Activated CD8-positive, alpha-beta memory T cell treated with anti-CD3 and anti-CD28 coated beads for 36 hours (primary cell): ENCODE measurements at regions not wholly inside any gene's neighbourhood (a gene's known extent, or its start where the extent isn't known, plus 50 kb on each side); places are given as distances from the start of the nearest gene placed in this dataset.
"Not testable (repeated sequence)": the region's sequence is repeated elsewhere in the genome, so short reads cannot be mapped to it uniquely, and the experiment has no call there.

Experiments used
- CTCF ChIA-PET: fragments of 350-600 bp; sonication (Branson Sonifier 250); formaldehyde crosslinking; loops from one replicate; lab custom pipeline; 2021; ENCODE audit warnings: antibody characterized with exemption; lab: Charles Lee
- POLR2A ChIA-PET: fragments of 350-600 bp; sonication (Branson Sonifier 250); formaldehyde crosslinking; loops from one replicate; lab custom pipeline; 2021; ENCODE audit warnings: antibody characterized with exemption; lab: Charles Lee

DNA sequence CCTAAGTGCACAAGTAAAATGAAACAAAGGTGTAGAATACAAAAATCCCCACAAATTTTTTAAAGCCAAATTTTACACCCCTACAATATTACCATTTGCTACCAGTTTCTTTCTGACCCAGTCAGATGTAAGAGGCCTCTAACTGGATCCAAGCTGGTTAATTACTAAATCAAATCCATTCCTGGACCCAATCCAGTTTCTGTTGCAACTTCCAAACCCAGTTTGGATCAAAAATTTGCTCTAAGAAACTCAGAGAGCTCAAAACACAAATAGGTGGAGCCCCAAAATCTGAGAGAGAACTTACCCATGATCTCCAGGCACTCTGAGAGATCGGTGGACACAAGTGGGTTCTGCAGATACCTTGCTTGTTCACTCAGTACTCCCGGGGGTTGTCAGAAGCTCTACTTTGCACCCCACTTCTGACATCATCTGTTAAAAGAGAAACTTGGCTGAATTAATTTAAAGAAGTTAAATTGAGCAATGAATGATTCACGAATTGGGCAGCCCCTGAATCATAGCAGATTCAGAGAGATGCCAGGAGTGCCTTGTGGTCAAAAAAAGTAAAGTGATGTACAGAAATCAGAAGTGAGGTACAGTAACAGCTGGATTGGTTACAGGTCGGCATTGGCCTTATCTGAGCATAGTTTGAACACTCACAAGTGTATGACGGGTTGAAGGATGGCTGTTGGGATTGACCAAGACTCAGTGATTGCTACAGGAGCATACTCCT lies 448.0 kb downstream of the KCNT2 start:
- POLR2A ChIA-PET: no interaction called here

DNA sequence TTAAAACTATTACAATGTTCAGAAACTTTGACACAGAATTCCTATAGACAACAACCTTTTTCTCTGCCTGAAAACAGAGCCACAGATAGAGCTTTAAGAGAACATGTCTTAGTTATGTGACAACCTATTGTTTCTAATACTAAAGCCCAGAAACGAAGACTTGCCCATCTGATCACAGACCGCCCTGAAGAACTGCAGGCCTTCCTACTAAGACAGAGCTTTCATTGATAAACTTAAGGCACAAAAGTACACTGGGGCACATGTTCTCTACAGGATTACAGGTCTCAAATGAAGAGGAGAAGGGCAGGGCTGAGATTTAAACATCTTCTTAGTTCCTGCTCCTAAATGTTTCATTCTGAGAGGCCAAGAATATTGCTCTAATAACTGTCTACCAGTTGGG lies 452.7 kb downstream of the KCNT2 start:
- CTCF ChIA-PET: no interaction called here
- POLR2A ChIA-PET: no interaction called here

More for the DNA sequence above, 448.0 kb downstream of the KCNT2 start:
- CTCF ChIA-PET: no interaction called here

DNA sequence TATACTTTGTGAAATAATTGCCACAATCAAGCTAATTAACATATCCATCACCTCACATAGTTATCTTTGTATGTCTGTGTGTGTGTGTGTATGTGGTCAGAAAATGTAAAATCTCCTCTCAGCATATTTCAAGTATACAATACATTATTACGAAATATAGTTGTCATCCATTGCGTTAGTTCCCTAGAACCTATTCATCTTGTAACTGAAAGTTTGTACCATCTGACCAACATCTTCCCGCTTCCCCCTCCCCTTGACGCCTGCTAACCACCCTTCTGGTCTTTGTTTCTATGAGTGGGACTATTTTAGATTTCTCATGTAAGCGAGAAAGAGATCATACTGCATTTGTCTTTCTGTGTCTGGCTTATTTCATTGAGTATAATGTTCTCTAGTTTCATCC lies 455.3 kb downstream of the KCNT2 start:
- POLR2A ChIA-PET: no interaction called here
- CTCF ChIA-PET: no interaction called here

DNA sequence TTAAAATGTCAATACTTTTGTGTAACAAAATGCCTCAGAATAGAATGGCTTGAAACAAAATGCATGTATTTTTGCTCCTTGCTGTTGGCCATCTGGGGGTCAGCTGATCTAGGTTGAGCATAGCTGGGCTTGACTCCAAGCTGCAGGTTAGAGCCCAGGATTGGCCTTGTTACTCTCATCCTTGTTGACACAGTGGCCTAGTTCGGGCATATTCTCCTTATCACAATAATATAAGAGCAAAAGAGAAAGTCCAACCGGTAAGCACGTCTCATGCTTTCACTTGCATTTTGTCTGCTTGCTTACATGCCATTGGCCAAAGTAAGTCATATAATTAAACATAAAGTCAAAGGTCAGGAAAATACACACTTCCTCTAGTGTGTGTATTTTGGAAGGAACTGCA lies 456.2 kb downstream of the KCNT2 start:
- POLR2A ChIA-PET: no interaction called here
- CTCF ChIA-PET: no interaction called here

DNA sequence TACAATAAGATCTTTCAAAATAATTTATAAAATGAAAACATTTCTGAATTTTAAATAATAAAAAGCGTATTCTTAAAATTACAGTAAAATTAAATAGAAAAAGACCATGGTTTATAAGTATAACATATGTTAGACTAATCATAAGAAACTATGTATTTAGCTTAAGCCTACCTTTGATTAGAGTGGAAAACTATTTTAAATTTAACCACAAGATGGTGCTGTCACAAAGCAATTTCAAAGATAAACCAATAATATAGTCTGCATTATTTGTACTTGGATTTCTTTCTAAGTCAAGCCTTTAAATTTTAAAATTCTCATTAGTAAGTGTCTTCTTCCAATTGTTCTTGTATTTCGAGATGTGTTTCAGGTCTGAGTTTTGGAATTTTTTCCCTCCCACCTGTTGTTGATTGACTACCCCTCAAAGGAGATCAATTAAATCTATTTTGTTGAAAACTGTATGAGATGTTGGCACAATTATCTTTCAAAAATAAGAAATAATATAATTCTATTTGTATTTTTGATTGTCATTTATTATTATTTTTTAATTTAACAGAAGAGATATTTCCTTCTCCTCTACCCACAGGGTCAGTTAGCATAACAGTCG lies 459.8 kb downstream of the KCNT2 start:
- ChIA-PET CTCF (interaction anchor here (1.6 kb wide), 1 partner anchor 30 kb away, joined by 4 read pairs; no protein-coding TSS in a partner anchor), POLR2A (no interaction called here)

DNA sequence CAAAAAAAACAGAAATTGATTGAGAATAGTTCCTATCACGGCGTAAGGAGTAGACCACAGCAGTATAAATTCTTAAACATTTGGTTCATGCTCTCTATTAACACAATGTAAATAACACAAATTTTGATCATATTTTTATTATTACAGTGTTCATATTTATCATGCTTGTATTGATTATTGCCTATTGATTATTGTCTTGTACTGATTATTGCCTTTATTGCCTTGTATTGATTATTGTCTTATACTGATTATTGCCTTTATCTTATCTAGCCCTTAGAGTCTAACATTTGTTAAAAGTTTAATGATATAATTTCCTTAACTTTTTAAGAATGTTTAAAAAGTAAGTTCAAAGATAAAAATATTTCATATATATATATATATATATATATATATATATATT lies 460.7 kb downstream of the KCNT2 start:
- CTCF ChIA-PET: interaction anchor here (1.5 kb wide), 1 partner anchor 514 kb away, joined by 4 read pairs; no protein-coding TSS in a partner anchor

DNA sequence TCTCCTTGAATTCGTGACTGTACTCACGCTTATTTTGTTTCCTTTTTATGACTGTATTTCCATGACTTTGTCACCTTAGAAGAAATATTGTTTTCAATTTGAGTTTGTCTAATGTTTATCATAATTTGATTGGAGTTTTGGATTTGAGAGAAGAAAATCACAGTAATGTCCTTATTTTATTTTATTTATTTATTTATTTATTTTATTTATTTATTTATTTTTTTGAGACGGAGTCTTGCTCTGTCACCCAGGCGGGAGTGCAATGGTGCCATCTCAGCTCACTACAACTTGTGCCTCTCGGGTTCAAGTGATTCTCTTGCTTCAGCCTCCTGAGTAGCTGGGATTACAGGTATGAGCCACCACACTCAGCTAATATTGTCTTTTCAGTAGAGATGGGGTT lies 463.1 kb downstream of the KCNT2 start:
- POLR2A ChIA-PET, CTCF ChIA-PET: not testable (repeated sequence)

More for the DNA sequence above, 460.7 kb downstream of the KCNT2 start:
- POLR2A ChIA-PET: no interaction called here

DNA sequence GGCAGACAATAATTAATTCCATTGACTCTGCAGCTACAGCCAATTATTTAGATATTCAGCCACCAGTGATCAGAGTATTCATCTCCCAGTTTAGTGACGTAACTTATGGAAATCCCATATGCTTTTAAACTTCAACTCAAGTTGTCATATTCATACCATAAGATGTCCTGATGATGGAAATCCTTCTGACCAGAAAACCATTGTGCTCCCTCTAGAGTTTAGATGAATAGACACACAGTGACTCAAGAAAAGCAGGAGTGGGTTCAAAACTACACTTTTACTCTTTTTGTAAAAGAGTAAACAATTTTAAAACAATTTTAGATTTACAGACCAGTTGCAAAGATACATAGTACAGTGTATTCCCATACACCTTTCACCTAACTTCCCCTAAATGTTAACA lies 463.7 kb downstream of the KCNT2 start:
- POLR2A ChIA-PET: no interaction called here
- CTCF ChIA-PET: no interaction called here

DNA sequence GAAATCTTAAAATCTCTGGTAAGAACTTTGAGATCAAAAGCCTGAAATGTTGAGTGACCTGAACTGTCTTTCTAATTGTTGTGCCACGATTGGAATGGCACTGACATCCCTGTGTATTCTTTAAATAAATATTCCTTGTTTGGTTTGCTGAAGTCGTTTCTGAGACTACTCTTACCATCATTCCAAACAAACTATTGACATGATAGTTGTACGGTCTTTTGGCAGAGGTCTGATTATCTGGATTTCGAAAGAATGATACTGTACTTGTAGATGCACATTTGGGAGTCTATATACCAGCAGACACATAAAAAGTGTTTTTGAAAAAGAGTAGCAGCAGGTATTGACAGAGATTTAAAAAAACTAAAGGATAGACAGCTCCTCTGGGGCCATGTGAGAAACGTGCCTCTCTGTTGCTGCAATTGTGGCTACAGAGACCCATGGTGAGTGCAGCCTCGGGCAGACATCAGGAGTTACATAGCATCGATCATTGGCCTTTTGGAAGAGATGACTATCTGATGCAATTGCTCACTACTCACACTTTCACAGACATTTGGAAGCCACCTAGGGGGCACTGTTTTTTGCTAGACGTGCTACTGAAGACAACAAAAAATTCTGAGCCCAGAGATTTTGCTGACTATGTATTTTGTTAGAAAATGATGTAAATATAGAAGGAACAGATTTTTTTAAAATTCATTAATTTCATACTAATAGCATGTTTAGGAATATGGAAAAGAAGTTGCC lies 464.5 kb downstream of the KCNT2 start:
- ChIA-PET CTCF (no interaction called here), POLR2A (no interaction called here)

DNA sequence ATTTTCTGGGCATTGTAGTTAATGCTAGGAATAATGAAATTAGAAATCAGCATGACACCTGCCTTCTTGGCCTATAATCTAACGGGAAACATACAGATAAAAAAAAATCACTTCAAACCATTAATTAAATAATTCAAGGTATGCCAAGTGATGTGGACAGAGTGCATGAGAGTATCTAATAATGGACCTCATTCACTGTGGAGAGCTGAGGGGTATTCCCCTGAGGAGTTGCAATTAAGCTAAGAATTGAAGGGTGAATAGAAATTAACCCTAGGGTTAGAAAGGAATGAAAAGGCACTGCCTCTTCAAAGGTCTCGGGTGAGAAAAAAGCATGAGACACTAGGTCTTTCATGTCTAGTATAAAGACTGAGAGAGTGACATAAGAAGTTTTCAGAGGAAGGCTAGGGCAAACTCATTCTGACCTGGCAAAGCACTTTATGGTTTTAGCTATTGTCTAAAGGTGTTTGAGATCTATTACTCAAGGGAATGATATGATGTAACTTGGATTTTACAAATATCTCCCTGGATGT lies 466.1 kb downstream of the KCNT2 start:
- POLR2A ChIA-PET: no interaction called here
- CTCF ChIA-PET: no interaction called here

DNA sequence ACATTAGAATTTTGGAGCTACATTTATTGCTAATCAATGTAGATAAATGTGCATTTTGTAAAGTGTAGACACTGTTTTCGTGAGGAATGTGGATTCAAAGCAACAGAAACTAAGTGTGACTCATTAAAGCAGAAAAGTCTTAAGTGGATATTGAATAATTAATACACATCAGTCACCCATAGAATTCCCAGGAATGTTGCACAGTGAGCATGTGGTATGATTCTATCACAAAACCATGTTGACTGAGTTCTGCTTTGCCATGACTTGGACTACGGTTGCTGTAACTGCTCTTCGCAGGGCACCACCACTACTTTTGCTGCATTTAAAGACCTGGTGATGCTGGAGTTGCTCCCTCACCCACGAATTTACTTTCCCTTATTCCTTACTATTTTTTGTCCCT lies 471.8 kb downstream of the KCNT2 start:
- CTCF ChIA-PET: no interaction called here

DNA sequence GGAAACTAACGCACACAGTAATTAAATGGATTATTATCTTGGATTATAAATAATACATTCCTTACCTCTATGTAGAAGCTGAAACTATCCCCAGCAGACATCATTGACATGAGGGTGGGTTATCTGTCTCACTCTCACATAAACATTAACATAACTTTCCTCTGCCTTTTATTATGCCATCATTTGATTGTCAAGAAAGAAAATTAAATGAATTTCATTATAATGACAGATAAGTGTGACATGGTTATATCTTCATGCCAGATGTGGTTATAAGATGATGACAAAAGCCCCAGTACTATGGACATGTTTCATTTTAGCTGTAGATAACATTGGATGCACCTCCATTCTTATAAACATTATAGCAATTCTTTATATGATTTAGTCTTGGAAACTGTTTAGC lies 476.5 kb downstream of the KCNT2 start:
- POLR2A ChIA-PET: no interaction called here
- CTCF ChIA-PET: no interaction called here

More for the DNA sequence above, 471.8 kb downstream of the KCNT2 start:
- POLR2A ChIA-PET: no interaction called here

DNA sequence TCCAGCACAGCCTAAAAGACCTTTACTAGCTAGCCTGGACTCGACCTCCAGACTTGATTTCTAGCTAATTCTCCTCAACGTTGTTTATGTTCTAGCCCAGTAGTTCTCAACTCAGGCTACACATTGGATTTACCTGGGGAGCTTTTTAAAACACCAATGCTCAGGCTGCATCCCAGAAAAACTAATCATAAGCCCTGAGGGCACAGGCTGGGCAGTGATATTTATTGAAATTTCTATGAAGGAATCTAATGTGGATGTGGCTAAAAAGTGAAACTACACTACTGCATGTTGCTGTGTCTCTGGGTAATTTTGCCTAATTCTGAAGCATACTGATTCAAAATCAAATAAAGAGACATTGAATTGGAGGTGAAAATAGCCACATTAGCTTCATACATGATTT lies 479.4 kb downstream of the KCNT2 start:
- CTCF ChIA-PET: no interaction called here
- POLR2A ChIA-PET: no interaction called here

DNA sequence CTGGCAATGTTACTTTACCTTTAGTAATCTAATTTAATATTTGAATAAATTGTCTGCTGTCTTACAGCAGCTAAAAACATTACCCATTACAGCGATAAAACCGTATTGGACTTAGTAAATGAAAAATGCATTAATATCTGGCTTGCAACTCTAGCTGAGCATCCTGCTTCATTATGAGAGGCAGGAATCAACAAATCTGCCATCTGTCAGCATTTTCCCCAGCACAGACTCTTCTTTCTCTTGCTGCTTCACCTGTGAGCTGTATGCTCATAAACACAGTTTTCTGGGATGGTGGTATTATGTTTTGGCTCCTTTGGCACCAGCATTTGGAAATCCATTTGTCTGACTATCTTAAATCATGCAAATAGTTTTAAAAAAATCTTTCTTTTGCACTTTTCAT lies 487.1 kb downstream of the KCNT2 start:
- ChIA-PET CTCF (no interaction called here), POLR2A (no interaction called here)

DNA sequence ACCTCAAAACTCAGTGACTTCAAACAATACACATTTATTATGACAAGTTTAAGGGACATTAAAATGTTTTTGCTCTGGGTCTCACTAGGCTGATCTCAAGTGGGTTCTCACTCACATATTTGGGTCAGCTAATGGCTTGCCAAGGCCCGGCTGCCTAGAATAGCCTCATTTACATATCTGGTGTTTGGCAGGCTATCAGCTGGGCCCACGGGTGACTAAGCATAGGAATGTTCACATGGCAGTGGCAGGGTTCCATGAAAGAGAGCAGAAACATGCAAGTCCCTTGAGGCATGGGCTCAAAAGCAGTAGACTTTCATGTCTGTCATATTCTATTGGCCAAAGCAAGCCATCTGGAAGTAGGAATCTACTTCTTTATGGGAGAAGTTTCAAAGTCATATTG lies 492.6 kb downstream of the KCNT2 start:
- POLR2A ChIA-PET: no interaction called here
- CTCF ChIA-PET: interaction anchor here (0.6 kb wide), 1 partner anchor 509 kb away, joined by 4 read pairs; no protein-coding TSS in a partner anchor

DNA sequence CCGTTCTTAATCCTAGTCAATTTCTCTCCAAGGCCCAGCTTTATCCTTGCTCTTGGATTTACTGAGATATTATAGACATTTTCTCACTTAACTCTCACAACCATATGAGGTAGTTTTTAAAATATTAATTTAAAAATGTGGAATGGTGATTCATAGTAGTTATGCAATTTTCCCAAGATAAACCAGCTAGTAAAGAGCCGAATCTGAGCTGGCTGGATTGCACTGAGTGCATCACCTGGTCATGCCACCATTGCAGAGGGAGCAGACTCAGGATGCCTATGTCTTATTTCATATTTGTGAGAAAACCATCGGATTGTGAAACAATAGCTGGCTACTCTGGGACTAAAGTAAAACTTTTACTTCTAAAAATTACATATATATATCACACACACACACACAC lies 494.0 kb downstream of the KCNT2 start:
- POLR2A ChIA-PET: no interaction called here

DNA sequence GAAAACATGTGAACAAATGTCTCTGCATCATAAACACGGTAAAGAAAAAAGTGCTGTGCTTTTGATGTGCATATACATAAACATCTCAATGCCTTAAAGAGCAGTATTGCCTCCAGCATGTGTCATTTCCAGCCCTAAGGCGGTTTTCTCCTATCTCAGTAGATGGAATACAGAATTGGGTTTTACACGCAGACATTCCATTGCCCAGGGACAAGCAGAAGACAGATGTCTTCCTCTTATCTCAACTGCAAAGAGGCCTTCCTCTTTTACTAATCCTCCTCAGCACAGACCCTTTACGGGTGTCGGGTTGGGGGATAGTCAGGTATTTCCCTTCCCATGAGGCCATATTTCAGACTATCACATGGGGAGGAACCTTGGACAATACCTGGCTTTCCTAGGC lies 499.2 kb downstream of the KCNT2 start:
- POLR2A ChIA-PET, CTCF ChIA-PET: not testable (repeated sequence)

More for the DNA sequence above, 494.0 kb downstream of the KCNT2 start:
- CTCF ChIA-PET: no interaction called here

DNA sequence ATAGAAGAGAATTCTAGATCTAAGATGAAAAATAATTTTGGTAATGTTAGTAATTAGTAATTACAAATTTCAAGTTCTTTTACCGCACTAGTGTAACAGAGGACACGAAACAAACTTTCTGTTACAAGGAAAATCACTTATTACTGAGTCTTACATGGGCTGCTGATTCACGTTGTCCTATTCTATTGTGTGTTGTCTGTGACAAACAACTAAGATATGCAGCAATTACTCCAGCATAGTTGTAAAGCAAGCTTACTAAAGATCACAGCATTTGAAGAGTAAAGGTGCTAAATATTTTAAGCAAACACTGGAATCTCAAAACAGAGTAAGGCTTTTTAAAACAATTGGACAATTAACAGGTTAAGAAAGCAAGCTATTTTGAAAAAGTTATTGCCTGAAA lies 502.3 kb downstream of the KCNT2 start:
- CTCF ChIA-PET: no interaction called here
- POLR2A ChIA-PET: no interaction called here

DNA sequence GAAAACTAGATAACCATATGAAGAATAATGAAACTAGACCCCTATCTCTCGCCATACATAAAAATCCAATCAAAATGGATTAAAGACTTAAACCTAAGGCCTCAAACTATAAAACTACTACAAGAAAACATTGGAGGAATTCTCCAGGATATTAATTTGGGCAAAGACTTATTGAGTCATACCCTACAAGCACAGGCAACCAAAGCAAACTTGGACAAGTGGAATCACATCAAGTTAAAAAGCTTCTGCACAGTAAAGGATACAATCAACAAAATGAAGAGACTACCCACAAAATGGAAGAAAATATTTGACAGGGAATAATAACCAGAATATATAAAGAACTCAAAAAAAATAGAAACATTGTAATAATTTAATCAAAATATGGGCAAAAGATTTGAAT lies 505.4 kb downstream of the KCNT2 start:
- ChIA-PET CTCF (no interaction called here), POLR2A (no interaction called here)

DNA sequence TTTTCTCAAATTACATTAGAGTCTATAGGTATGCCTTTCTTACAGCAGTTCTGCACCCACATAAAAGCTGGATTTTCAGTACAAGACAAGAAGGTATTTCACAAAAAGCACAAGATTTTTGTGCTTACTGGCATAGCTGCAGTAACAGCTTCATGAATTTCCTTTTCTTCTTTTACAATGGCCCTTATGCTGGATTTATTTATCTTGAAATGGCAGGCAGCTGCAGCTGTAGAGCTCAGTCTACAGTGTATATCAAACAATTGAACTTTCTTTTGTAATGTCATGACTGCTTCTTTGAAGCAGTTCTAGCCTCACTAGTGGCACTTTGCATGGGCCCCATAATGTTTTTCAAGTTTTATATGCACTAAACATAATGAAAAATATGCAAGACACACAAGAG lies 510.2 kb downstream of the KCNT2 start:
- POLR2A ChIA-PET: no interaction called here
- CTCF ChIA-PET: no interaction called here
